ENCODE measurements at regions not wholly inside any gene's neighbourhood (a gene's known extent, or its start where the extent isn't known, plus 50 kb on each side); places are given as distances from the start of the nearest gene placed in this dataset.

GRCh38 chr7:106377847-106378361, 93.1 kb upstream of the NAMPT start:
- no peak for TF ChIP-seq CTCF (IDR thresholded peaks at IDR 0.05; ENCODE audit: low read depth, low read length)
- POLR2A ChIA-PET: no interaction called here
- no peak overlapping the region for H3K27ac ChIP-seq (ENCODE audit: low read depth, low read length)
- H3K27me3 ChIP-seq (ENCODE audit: control insufficient read depth, insufficient read depth, low read length): no peaks in the 10 kb centered on the region
- no peak for DNase-seq (ENCODE audit: low read depth, low spot score)
- H3K4me3 ChIP-seq (ENCODE audit: low read depth, low read length): no peak overlapping the region
- no peaks in the 10 kb centered on the region; the same call in 1 of the 2 replicates for H3K9me3 ChIP-seq (ENCODE audit: control insufficient read depth, insufficient read depth, low read length)
- CTCF ChIA-PET: no interaction called here

DNA sequence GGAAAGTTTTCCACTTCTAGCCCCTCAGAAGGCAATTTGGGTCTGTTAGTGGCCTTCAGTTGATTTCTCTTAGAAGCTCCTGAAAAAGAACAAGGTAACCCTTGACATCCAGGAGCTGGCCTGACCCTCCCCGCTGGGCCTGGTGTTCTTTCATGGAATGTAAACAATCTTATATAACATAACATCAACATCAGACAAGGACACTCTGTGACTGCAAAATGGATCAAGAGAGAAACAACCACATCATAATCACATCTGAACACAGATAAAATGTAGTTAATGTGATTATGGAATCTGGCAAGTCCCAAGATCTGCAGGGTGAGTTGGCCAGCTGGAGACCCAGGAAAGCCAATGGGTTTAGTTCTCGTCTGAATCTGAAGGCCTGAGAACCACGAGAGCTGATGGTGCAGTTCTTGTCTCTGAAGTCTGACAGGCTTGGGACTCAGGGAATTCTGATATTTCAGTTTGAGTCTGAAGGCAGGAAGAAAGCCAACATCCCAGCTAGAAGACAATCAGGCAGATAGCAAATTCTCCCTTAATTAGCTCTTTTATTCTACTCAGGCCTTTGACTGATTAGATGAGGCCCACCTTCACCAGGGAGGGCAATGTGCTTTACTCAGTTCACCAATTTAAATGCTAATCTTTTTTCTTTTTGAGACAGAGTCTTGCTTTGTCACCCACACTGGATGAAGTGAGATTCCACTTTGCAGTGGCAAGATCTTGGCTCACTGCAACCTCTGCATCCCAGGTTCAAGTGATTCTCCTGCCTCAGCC, 91.4 kb upstream of the NAMPT start:
- no peak for TF ChIP-seq CTCF (IDR thresholded peaks at IDR 0.05; ENCODE audit: low read depth, low read length)
- Histone ChIP-seq H3K27me3 (ENCODE audit: control insufficient read depth, insufficient read depth, low read length) (no peaks in the 10 kb centered on the region), H3K9me3 (ENCODE audit: control insufficient read depth, insufficient read depth, low read length) (no peaks in the 10 kb centered on the region), H3K4me3 (ENCODE audit: low read depth, low read length) (no peak overlapping the region), H3K27ac (ENCODE audit: low read depth, low read length) (no peak overlapping the region)
- DNase-seq (ENCODE audit: low read depth, low spot score): no peak
- ChIA-PET POLR2A (no interaction called here), CTCF (no interaction called here)

DNA sequence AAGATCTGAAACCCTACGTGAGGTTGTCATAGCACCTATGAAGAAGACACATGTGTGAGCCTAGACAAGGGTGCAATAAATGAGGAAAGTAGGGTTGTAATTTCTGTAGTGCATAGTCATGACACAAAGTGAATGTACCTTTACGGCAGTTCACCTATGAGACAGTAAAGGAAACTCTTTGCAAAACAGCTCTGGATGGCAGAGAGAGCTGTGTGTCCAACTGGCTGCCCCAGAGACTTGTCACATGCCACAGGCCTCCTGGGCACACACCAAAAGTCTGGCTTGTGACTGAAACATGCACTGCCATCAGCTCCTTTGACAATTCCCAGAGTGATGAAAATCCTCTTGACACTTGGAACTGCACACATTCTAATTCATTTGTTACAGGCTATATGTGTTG, 90.7 kb upstream of the NAMPT start:
- Histone ChIP-seq H3K9me3 (ENCODE audit: control insufficient read depth, insufficient read depth, low read length) (no peaks in the 10 kb centered on the region), H3K27me3 (ENCODE audit: control insufficient read depth, insufficient read depth, low read length) (no peaks in the 10 kb centered on the region), H3K4me3 (ENCODE audit: low read depth, low read length) (no peak overlapping the region), H3K27ac (ENCODE audit: low read depth, low read length) (no peak overlapping the region)
- no peak for DNase-seq (ENCODE audit: low read depth, low spot score)
- TF ChIP-seq CTCF (IDR thresholded peaks at IDR 0.05; ENCODE audit: low read depth, low read length): no peak
- CTCF ChIA-PET: no interaction called here
- POLR2A ChIA-PET: no interaction called here

DNA sequence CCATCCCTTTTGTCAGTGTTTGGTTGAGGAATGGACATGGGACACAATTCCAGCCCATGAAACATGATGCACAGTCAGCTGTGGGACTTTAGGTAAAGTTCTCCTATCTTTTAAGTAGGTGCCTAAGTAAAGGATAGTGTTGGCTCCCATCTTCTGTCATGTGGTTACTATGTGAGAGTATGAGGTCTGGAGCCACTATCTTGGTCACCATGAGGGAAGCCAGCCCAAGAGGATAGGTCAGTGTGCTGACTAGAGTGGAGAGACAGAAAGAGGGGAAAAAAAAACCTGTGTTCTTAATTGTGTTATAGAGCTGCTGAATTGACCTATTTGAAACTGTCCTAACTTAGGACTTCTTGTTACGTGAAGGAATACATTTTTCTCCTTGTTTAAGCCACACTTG, 89.7 kb upstream of the NAMPT start:
- POLR2A ChIA-PET: no interaction called here
- no peaks in the 10 kb centered on the region for H3K27me3 ChIP-seq (ENCODE audit: control insufficient read depth, insufficient read depth, low read length)
- no peak overlapping the region for H3K27ac ChIP-seq (ENCODE audit: low read depth, low read length)
- no peak for TF ChIP-seq CTCF (IDR thresholded peaks at IDR 0.05; ENCODE audit: low read depth, low read length)
- no peaks in the 10 kb centered on the region for H3K9me3 ChIP-seq (ENCODE audit: control insufficient read depth, insufficient read depth, low read length)
- DNase-seq (ENCODE audit: low read depth, low spot score): no peak
- CTCF ChIA-PET: no interaction called here
- H3K4me3 ChIP-seq (ENCODE audit: low read depth, low read length): no peak overlapping the region

DNA sequence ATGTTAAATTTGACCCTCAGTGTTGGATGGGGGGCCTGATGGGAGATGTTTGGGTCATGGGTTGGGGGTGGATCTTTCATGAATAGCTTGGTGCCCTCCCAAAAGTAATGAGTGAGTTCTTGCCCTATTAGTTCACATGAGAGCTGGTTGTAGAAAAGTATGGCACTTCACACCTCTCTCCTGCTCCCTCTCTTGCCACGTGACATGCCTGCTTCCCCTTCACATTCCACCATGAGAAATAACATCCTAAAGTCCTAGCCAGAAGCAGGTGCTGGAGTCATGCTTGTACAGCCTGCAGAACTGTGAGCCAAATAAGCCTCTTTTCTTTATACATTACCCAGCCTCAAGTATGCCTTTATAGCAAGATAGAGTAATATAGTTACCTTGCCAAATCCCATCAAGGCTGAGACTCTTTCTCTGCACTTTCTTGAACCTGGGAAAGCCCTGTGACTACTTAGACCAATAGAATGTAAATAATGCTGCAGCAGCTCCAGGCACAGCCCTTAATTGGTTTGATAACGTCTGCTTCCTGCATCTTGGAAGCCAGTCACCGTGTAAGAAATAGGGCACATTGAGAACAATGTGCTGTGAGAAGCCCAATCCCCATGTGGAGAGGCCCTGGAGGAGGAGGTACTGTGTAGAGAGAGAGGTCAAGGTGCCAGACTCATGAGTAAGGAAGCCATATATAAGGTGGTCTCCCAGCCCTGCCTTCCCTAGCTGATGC, 88.0 kb upstream of the NAMPT start:
- no peak for DNase-seq (ENCODE audit: low read depth, low spot score)
- Histone ChIP-seq H3K9me3 (ENCODE audit: control insufficient read depth, insufficient read depth, low read length) (no peaks in the 10 kb centered on the region), H3K4me3 (ENCODE audit: low read depth, low read length) (no peak overlapping the region), H3K27ac (ENCODE audit: low read depth, low read length) (no peak overlapping the region), H3K27me3 (ENCODE audit: control insufficient read depth, insufficient read depth, low read length) (no peaks in the 10 kb centered on the region)
- ChIA-PET POLR2A (no interaction called here), CTCF (no interaction called here)
- no peak for TF ChIP-seq CTCF (IDR thresholded peaks at IDR 0.05; ENCODE audit: low read depth, low read length)

Measured in AG04450 (cell line).